GM23338 (cell line): ENCODE measurements at regions not wholly inside any gene's neighbourhood (a gene's known extent, or its start where the extent isn't known, plus 50 kb on each side); places are given as distances from the start of the nearest gene placed in this dataset.

Source experiments
- ATAC-seq: fragments of 200-7000 bp; cut with Tn5 transposase; 3 replicates; pipeline ENCODE4 v1.9.1; 2020
- DNase-seq: peaks from one replicate; pipeline ENCODE4 v3.0.0-alpha.2; 2015; ENCODE audit warnings: low spot score
- H2AFZ ChIP-seq: fragments of 200-600 bp; sonication (generic); 2 replicates; pipeline ENCODE4 v1.8.0; 2016; ENCODE audit warnings: antibody characterized with exemption, mild to moderate bottlenecking, moderate library complexity
- H3F3A ChIP-seq: fragments of 200-600 bp; sonication (generic); replicated peaks from 2 replicates; pipeline ENCODE4 v1.8.0; 2017; ENCODE audit warnings: antibody characterized with exemption, mixed run types, low read depth
- H3K27ac ChIP-seq: fragments of 200-600 bp; sonication (generic); 2 replicates; pipeline ENCODE4 v1.6.1; 2016; ENCODE audit warnings: low read depth
- H3K27me3 ChIP-seq: fragments of 200-600 bp; sonication (generic); 2 replicates; pipeline ENCODE4 v1.8.0; 2016; ENCODE audit warnings: mild to moderate bottlenecking, mixed run types, moderate library complexity; ENCODE audit not compliant: insufficient read depth
- H3K36me3 ChIP-seq: fragments of 200-600 bp; sonication (generic); 2 replicates; pipeline ENCODE4 v1.8.0; 2016; ENCODE audit warnings: mild to moderate bottlenecking; ENCODE audit not compliant: insufficient read depth
- H3K4me1 ChIP-seq: fragments of 200-600 bp; sonication (generic); 2 replicates; pipeline ENCODE4 v1.8.0; 2016; ENCODE audit warnings: mild to moderate bottlenecking, moderate library complexity; ENCODE audit not compliant: insufficient read depth
- H3K4me2 ChIP-seq: fragments of 200-600 bp; sonication (generic); 2 replicates; pipeline ENCODE4 v1.7.1; 2017; ENCODE audit warnings: mixed run types
- H3K4me3 ChIP-seq: fragments of 200-600 bp; sonication (generic); 2 replicates; pipeline ENCODE4 v1.6.1; 2016; ENCODE audit warnings: mixed run types
- H3K79me2 ChIP-seq: fragments of 200-600 bp; sonication (generic); replicated peaks from 2 replicates; pipeline ENCODE4 v1.8.0; 2017; ENCODE audit warnings: mild to moderate bottlenecking; ENCODE audit not compliant: insufficient read depth
- H3K9me2 ChIP-seq: fragments of 200-600 bp; sonication (generic); 2 replicates; pipeline ENCODE4 v1.8.0; 2017; ENCODE audit not compliant: insufficient read depth
- H4K20me1 ChIP-seq: fragments of 200-600 bp; sonication (generic); replicated peaks from 2 replicates; pipeline ENCODE4 v1.8.0; 2017; ENCODE audit warnings: mild to moderate bottlenecking; ENCODE audit not compliant: insufficient read depth
- H3K27ac Mint-ChIP-seq: 2 replicates; pipeline ENCODE4 v1.8.0; 2020; ENCODE audit warnings: inconsistent platforms, mild to moderate bottlenecking, moderate library complexity, mixed read lengths
- H3K27me3 Mint-ChIP-seq: 3 replicates; pipeline ENCODE4 v1.8.0; 2022; ENCODE audit warnings: low read depth, mild to moderate bottlenecking, moderate library complexity, mixed read lengths, inconsistent platforms; ENCODE audit not compliant: insufficient read depth, poor library complexity
- H3K36me3 Mint-ChIP-seq: 3 replicates; pipeline ENCODE4 v1.8.0; 2021; ENCODE audit warnings: low read depth, mild to moderate bottlenecking, inconsistent platforms, moderate library complexity, mixed read lengths
- H3K4me1 Mint-ChIP-seq: 3 replicates; pipeline ENCODE4 v1.8.0; 2020; ENCODE audit warnings: mild to moderate bottlenecking, inconsistent platforms, mixed read lengths
- H3K4me3 Mint-ChIP-seq: 3 replicates; pipeline ENCODE4 v1.8.0; 2021; ENCODE audit warnings: moderate library complexity, mild to moderate bottlenecking, inconsistent platforms, mixed read lengths
- H3K9me3 Mint-ChIP-seq: 3 replicates; pipeline ENCODE4 v1.8.0; 2020; ENCODE audit warnings: moderate library complexity, mild to moderate bottlenecking, inconsistent platforms, mixed read lengths
- CREB1 ChIP-seq: fragments of 250-450 bp; sonication (Bioruptor Pico); IDR thresholded peaks from 2 replicates; pipeline ENCODE4 v1.5.0; 2020; ENCODE audit warnings: low read depth, mild to moderate bottlenecking, moderate library complexity
- CTCF ChIP-seq, 2 experiments: fragments of 200-600 bp in 1 of 2; sonication (generic) in 1 of 2; conservative IDR thresholded peaks; 2 replicates each; pipeline versions ENCODE4 v1.5.1 to v1.6.1; 2016 to 2017; ENCODE audit warnings: antibody characterized with exemption in 2 of 2, low read depth in 2 of 2, mild to moderate bottlenecking in 2 of 2, moderate library complexity in 1 of 2
- EZH2phosphoT487 ChIP-seq: fragments of 200-600 bp; sonication (generic); IDR thresholded peaks from one replicate; pipeline ENCODE4 v1.8.1; 2018; ENCODE audit warnings: antibody characterized with exemption; ENCODE audit not compliant: unreplicated experiment
- JUNB ChIP-seq: IDR thresholded peaks from one replicate; pipeline ENCODE4 v1.6.1; 2016; ENCODE audit warnings: antibody characterized with exemption; ENCODE audit not compliant: unreplicated experiment
- NANOG ChIP-seq: IDR thresholded peaks from 2 replicates; pipeline ENCODE4 v1.6.1; 2016; ENCODE audit warnings: antibody characterized with exemption, borderline replicate concordance
- POLR2AphosphoS5 ChIP-seq: IDR thresholded peaks from 2 replicates; pipeline ENCODE4 v1.6.1; 2016; ENCODE audit warnings: antibody characterized with exemption, low read depth
- REST ChIP-seq: IDR thresholded peaks from one replicate; pipeline ENCODE4 v1.6.1; 2018; ENCODE audit warnings: antibody characterized with exemption; ENCODE audit not compliant: unreplicated experiment
- STAT1 ChIP-seq: IDR thresholded peaks from one replicate; pipeline ENCODE4 v1.6.1; 2016; ENCODE audit warnings: antibody characterized with exemption; ENCODE audit not compliant: unreplicated experiment
- ZNF331 ChIP-seq: fragments of 250-450 bp; sonication (Bioruptor Pico); IDR thresholded peaks from 2 replicates; pipeline ENCODE4 v1.5.0; 2020; ENCODE audit warnings: low read depth, mild to moderate bottlenecking, moderate library complexity
- TF ChIP-seq, protein P1 (sequence below): IDR thresholded peaks from 2 replicates; pipeline ENCODE4 v1.6.1; 2016; ENCODE audit warnings: antibody characterized with exemption
- TF ChIP-seq, protein P2 (sequence below): fragments of 250-450 bp; sonication (Bioruptor Pico); IDR thresholded peaks from 2 replicates; pipeline ENCODE4 v1.5.0; 2020; ENCODE audit warnings: mild to moderate bottlenecking, moderate library complexity

GRCh38 chr12:83710851-83711250 is 1024.1 kb downstream of the TMTC2 start:
- Histone ChIP-seq H2AFZ (no peak overlapping the region), H3K36me3 (peaks cover 16% of the 10 kb centered on the region), H3K4me3 (no peak overlapping the region), H3K27me3 (no peaks in the 10 kb centered on the region), H3K79me2 (no peaks in the 10 kb centered on the region), H3K4me2 (no peak overlapping the region), H3K9me2 (no peaks in the 10 kb centered on the region), H3K27ac (no peak overlapping the region), H3F3A (no peaks in the 10 kb centered on the region), H3K4me1 (no peaks in the 10 kb centered on the region), H4K20me1 (no peaks in the 10 kb centered on the region)
- no peak for TF ChIP-seq STAT1
- no peak for TF ChIP-seq ZNF331 (CRISPR knock-in tag)
- no peak for TF ChIP-seq CTCF (conservative IDR thresholded peaks at IDR 0.05; ENCODE audit: low read depth in 2 of 2)
- no peak for TF ChIP-seq NANOG
- no peak for TF ChIP-seq POLR2AphosphoS5
- TF ChIP-seq CREB1 (CRISPR knock-in tag), result no peak
- TF ChIP-seq JUNB, result no peak
- TF ChIP-seq, protein P1, sequence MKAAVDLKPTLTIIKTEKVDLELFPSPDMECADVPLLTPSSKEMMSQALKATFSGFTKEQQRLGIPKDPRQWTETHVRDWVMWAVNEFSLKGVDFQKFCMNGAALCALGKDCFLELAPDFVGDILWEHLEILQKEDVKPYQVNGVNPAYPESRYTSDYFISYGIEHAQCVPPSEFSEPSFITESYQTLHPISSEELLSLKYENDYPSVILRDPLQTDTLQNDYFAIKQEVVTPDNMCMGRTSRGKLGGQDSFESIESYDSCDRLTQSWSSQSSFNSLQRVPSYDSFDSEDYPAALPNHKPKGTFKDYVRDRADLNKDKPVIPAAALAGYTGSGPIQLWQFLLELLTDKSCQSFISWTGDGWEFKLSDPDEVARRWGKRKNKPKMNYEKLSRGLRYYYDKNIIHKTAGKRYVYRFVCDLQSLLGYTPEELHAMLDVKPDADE, result no peak
- TF ChIP-seq EZH2phosphoT487, result no peak
- no peak for TF ChIP-seq REST
- TF ChIP-seq, protein P2, sequence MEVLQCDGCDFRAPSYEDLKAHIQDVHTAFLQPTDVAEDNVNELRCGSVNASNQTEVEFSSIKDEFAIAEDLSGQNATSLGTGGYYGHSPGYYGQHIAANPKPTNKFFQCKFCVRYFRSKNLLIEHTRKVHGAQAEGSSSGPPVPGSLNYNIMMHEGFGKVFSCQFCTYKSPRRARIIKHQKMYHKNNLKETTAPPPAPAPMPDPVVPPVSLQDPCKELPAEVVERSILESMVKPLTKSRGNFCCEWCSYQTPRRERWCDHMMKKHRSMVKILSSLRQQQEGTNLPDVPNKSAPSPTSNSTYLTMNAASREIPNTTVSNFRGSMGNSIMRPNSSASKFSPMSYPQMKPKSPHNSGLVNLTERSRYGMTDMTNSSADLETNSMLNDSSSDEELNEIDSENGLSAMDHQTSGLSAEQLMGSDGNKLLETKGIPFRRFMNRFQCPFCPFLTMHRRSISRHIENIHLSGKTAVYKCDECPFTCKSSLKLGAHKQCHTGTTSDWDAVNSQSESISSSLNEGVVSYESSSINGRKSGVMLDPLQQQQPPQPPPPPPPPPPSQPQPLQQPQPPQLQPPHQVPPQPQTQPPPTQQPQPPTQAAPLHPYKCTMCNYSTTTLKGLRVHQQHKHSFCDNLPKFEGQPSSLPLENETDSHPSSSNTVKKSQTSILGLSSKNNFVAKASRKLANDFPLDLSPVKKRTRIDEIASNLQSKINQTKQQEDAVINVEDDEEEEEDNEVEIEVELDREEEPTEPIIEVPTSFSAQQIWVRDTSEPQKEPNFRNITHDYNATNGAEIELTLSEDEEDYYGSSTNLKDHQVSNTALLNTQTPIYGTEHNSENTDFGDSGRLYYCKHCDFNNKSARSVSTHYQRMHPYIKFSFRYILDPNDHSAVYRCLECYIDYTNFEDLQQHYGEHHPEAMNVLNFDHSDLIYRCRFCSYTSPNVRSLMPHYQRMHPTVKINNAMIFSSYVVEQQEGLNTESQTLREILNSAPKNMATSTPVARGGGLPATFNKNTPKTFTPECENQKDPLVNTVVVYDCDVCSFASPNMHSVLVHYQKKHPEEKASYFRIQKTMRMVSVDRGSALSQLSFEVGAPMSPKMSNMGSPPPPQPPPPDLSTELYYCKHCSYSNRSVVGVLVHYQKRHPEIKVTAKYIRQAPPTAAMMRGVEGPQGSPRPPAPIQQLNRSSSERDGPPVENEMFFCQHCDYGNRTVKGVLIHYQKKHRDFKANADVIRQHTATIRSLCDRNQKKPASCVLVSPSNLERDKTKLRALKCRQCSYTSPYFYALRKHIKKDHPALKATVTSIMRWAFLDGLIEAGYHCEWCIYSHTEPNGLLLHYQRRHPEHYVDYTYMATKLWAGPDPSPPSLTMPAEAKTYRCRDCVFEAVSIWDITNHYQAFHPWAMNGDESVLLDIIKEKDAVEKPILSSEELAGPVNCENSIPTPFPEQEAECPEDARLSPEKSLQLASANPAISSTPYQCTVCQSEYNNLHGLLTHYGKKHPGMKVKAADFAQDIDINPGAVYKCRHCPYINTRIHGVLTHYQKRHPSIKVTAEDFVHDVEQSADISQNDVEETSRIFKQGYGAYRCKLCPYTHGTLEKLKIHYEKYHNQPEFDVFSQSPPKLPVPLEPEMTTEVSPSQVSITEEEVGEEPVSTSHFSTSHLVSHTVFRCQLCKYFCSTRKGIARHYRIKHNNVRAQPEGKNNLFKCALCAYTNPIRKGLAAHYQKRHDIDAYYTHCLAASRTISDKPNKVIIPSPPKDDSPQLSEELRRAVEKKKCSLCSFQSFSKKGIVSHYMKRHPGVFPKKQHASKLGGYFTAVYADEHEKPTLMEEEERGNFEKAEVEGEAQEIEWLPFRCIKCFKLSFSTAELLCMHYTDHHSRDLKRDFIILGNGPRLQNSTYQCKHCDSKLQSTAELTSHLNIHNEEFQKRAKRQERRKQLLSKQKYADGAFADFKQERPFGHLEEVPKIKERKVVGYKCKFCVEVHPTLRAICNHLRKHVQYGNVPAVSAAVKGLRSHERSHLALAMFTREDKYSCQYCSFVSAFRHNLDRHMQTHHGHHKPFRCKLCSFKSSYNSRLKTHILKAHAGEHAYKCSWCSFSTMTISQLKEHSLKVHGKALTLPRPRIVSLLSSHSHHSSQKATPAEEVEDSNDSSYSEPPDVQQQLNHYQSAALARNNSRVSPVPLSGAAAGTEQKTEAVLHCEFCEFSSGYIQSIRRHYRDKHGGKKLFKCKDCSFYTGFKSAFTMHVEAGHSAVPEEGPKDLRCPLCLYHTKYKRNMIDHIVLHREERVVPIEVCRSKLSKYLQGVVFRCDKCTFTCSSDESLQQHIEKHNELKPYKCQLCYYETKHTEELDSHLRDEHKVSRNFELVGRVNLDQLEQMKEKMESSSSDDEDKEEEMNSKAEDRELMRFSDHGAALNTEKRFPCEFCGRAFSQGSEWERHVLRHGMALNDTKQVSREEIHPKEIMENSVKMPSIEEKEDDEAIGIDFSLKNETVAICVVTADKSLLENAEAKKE, result no peak
- no peak for DNase-seq
- H3K9me3 Mint-ChIP-seq, result peaks cover 58% of the 10 kb centered on the region
- peaks cover 37% of the 10 kb centered on the region for H3K36me3 Mint-ChIP-seq
- H3K4me1 Mint-ChIP-seq, result no peaks in the 10 kb centered on the region
- no peak overlapping the region for H3K4me3 Mint-ChIP-seq
- no peak overlapping the region for H3K27ac Mint-ChIP-seq
- no peak for ATAC-seq
- peaks cover 1% of the 10 kb centered on the region for H3K27me3 Mint-ChIP-seq
